Smooth muscle cell (in vitro differentiated cells): ENCODE measurements at regions not wholly inside any gene's neighbourhood (a gene's known extent, or its start where the extent isn't known, plus 50 kb on each side); places are given as distances from the start of the nearest gene placed in this dataset.

ENCODE experiments used
- DNase-seq: peaks from one replicate; lab custom pipeline; 2025; ENCODE audit not compliant: unreplicated experiment; lab: John Stamatoyannopoulos, UW
- H2AFZ ChIP-seq: fragments of 200-600 bp; sonication (generic); 2 replicates; pipeline ENCODE4 v1.6.0; 2016; ENCODE audit warnings: antibody characterized with exemption, low read depth, mild to moderate bottlenecking
- H3F3A ChIP-seq: fragments of 200-600 bp; sonication (generic); 2 replicates; pipeline ENCODE4 v1.6.0; 2017; ENCODE audit warnings: antibody characterized with exemption, low read depth
- H3K27ac ChIP-seq: fragments of 200-600 bp; sonication (generic); 2 replicates; pipeline ENCODE4 v1.5.1; 2016; ENCODE audit warnings: low read depth, mild to moderate bottlenecking
- H3K27me3 ChIP-seq: fragments of 200-600 bp; sonication (generic); 2 replicates; pipeline ENCODE4 v1.6.1; 2016; ENCODE audit warnings: low read depth, mild to moderate bottlenecking
- H3K36me3 ChIP-seq: fragments of 200-600 bp; sonication (generic); 2 replicates; pipeline ENCODE4 v1.5.1; 2016; ENCODE audit warnings: low read depth
- H3K4me1 ChIP-seq: fragments of 200-600 bp; sonication (generic); 2 replicates; pipeline ENCODE4 v1.5.1; 2016; ENCODE audit warnings: low read depth
- H3K4me2 ChIP-seq: fragments of 200-600 bp; sonication (generic); 2 replicates; pipeline ENCODE4 v1.6.0; 2016; ENCODE audit warnings: mild to moderate bottlenecking
- H3K4me3 ChIP-seq: fragments of 200-600 bp; sonication (generic); 2 replicates; pipeline ENCODE4 v1.5.1; 2016; ENCODE audit warnings: mild to moderate bottlenecking
- H3K79me2 ChIP-seq: fragments of 200-600 bp; sonication (generic); 2 replicates; pipeline ENCODE4 v1.6.0; 2016; ENCODE audit warnings: low read depth, mild to moderate bottlenecking
- H3K9ac ChIP-seq: fragments of 200-600 bp; sonication (generic); 2 replicates; pipeline ENCODE4 v1.6.0; 2016; ENCODE audit warnings: low read depth
- H3K9me3 ChIP-seq: fragments of 200-600 bp; sonication (generic); replicated peaks from 2 replicates; pipeline ENCODE4 v1.5.1; 2016; ENCODE audit warnings: low read depth
- H4K20me1 ChIP-seq: fragments of 200-600 bp; sonication (generic); 2 replicates; pipeline ENCODE4 v1.6.0; 2016; ENCODE audit warnings: low read depth
- WGBS: methylation state at CpG from one replicate; pipeline ENCODE4 v1.1.7; 2016; ENCODE audit warnings: low lambda C conversion rate; 5-methylcytosine and 5-hydroxymethylcytosine counted together
- TF ChIP-seq, protein P1 (sequence below): fragments of 200-600 bp; sonication (generic); IDR thresholded peaks from 2 replicates; pipeline ENCODE4 v1.5.1; 2017; ENCODE audit warnings: borderline replicate concordance, mild to moderate bottlenecking, antibody characterized with exemption; ENCODE audit not compliant: insufficient read depth, poor library complexity, severe bottlenecking

DNA sequence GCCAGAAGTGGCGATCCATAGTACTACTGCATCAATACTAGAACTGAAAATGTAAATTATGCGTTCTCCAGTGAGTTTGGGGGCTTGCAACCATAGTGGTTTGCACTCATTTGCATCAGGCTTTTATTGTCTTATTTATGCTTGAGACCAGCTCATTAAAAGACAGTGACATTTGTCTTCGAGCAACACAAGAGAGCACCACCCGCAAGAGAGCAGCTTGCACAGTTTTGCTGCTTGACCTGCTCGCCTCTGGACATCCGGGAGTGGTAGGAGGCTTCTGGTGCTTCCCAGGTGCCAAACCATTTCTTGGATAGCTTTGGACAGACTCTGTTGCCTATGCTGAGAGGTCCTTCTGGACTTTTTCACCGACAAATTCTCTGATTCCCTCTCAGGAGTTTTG lies 294.6 kb downstream of the MEX3B start:
- no peak for DNase-seq
- Histone ChIP-seq H4K20me1 (peaks cover 23% of the 10 kb centered on the region), H3K4me2 (no peak overlapping the region), H3K36me3 (no peaks in the 10 kb centered on the region), H3F3A (no peaks in the 10 kb centered on the region), H3K79me2 (no peaks in the 10 kb centered on the region), H3K4me3 (no peak overlapping the region), H3K4me1 (peaks cover 16% of the 10 kb centered on the region), H3K9ac (no peak overlapping the region), H3K27ac (no peak overlapping the region), H2AFZ (no peak overlapping the region), H3K27me3 (no peaks in the 10 kb centered on the region), H3K9me3 (no peaks in the 10 kb centered on the region)
- TF ChIP-seq, protein P1, sequence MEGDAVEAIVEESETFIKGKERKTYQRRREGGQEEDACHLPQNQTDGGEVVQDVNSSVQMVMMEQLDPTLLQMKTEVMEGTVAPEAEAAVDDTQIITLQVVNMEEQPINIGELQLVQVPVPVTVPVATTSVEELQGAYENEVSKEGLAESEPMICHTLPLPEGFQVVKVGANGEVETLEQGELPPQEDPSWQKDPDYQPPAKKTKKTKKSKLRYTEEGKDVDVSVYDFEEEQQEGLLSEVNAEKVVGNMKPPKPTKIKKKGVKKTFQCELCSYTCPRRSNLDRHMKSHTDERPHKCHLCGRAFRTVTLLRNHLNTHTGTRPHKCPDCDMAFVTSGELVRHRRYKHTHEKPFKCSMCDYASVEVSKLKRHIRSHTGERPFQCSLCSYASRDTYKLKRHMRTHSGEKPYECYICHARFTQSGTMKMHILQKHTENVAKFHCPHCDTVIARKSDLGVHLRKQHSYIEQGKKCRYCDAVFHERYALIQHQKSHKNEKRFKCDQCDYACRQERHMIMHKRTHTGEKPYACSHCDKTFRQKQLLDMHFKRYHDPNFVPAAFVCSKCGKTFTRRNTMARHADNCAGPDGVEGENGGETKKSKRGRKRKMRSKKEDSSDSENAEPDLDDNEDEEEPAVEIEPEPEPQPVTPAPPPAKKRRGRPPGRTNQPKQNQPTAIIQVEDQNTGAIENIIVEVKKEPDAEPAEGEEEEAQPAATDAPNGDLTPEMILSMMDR: no peak
- 94% methylated on average over 7 of the region's 7 CpGs for WGBS

DNA sequence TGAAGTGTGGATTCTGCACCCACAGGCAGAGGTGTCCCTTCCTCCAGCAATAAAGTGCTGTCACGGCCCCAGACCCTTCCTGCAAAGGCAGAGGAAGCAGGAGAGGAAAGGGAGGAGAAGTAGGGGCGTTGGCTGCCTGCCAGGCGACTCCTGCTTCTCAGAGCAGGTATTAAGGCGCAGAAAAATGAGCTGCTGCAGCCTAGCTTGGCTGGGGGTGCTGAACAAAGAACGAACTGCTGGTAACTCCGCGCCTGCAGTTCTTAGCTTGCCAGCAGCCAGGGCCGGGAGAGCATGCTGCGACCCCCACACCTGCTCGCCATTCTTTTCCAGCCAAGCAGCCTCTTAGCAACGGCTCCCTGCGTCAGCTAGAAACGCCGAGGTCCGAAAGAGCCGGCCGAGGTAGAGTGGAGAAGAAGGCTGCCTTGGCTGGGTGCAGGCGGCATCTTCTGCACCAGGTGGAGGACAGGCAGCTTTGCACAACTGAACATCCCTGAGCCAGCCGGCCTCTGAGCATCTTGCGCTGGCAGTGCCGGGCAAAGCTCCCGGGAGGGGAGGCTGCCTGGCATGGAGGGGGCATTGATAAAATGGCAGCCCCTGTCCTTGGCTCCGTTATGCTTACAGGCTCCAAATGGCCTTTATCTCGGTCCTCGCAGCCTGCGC lies 296.0 kb downstream of the MEX3B start:
- H3K4me1 ChIP-seq: peaks cover 16% of the 10 kb centered on the region
- H3K4me2 ChIP-seq: no peak overlapping the region
- DNase-seq: no peak
- no peaks in the 10 kb centered on the region for H3K27me3 ChIP-seq
- H3F3A ChIP-seq: no peaks in the 10 kb centered on the region
- peaks cover 23% of the 10 kb centered on the region for H4K20me1 ChIP-seq
- H3K4me3 ChIP-seq: no peak overlapping the region
- no peak overlapping the region for H3K27ac ChIP-seq
- no peaks in the 10 kb centered on the region for H3K9me3 ChIP-seq
- no peak overlapping the region for H3K9ac ChIP-seq
- no peaks in the 10 kb centered on the region for H3K36me3 ChIP-seq
- H2AFZ ChIP-seq: no peak overlapping the region
- H3K79me2 ChIP-seq: no peaks in the 10 kb centered on the region
- TF ChIP-seq, protein P1: no peak
- WGBS: 95% methylated on average over 26 of the region's 26 CpGs

DNA sequence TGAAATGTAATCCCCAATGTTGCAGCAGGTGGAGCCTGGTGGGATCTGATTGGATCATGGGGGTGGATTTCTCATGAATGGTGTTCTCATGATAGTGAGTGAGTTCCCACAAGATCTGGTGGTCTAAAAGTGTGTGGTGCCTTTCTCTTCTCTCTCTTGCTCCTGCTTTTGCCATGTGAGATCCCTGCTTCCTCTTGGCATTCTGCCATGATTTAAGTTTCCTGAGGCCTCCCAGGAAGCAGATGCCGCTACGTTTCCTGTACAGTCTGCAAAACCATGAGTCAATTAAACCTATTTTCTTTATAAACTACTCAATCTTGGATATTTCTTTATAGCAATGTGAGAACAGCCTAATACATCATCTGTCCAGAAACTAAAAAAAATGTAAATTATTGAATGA lies 298.3 kb downstream of the MEX3B start:
- Histone ChIP-seq H3K9ac (no peak overlapping the region), H3F3A (no peaks in the 10 kb centered on the region), H3K36me3 (no peaks in the 10 kb centered on the region), H3K4me3 (no peak overlapping the region), H3K4me1 (no peaks in the 10 kb centered on the region), H3K9me3 (no peaks in the 10 kb centered on the region), H2AFZ (no peak overlapping the region), H3K27me3 (no peaks in the 10 kb centered on the region), H4K20me1 (peaks cover 8% of the 10 kb centered on the region), H3K4me2 (no peak overlapping the region), H3K27ac (no peak overlapping the region), H3K79me2 (no peaks in the 10 kb centered on the region)
- TF ChIP-seq, protein P1: no peak
- no peak for DNase-seq
- 43% methylated on average over 2 of the region's 2 CpGs for WGBS

DNA sequence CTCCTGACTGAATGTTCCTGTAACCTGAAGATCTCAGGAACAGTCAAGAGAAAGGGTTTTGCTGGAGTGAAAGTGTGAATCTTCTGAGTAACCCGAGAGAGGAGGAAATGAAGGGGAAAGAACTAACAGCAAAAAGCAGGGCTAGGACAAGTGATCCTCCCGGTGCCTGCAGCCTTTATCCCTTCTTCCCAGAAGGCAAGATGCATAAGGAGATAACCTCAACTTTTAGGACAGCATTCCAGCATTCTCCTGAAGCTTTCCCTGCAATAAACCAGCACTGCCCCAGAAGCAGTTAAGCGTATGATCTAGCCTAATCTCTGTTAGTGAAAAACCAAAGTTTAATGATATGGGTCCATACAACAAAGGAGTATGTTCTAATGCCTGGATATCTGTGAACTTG lies 298.8 kb downstream of the MEX3B start:
- Histone ChIP-seq H3K9ac (no peak overlapping the region), H3K4me3 (no peak overlapping the region), H3K4me1 (no peaks in the 10 kb centered on the region), H3F3A (no peaks in the 10 kb centered on the region), H3K36me3 (no peaks in the 10 kb centered on the region), H3K9me3 (no peaks in the 10 kb centered on the region), H2AFZ (no peak overlapping the region), H3K79me2 (no peaks in the 10 kb centered on the region), H3K27me3 (no peaks in the 10 kb centered on the region), H3K4me2 (no peak overlapping the region), H4K20me1 (peaks cover 4% of the 10 kb centered on the region), H3K27ac (no peak overlapping the region)
- 21% methylated on average over 3 of the region's 3 CpGs for WGBS
- DNase-seq: no peak
- TF ChIP-seq, protein P1: no peak
